Stimulated activated effector memory CD8-positive, alpha-beta T cell treated with anti-CD3 and anti-CD28 coated beads, Interleukin-12 subunit alpha, Interleukin-12 subunit beta, amount 100 ng/mL, for 72 hours (primary cell): ENCODE measurements at regions not wholly inside any gene's neighbourhood (a gene's known extent, or its start where the extent isn't known, plus 50 kb on each side); places are given as distances from the start of the nearest gene placed in this dataset.

Source experiments
- ATAC-seq: fragments of 150-1000 bp; cut with Tn5 transposase; 2 replicates; pipeline ENCODE4 v1.10.0; 2021
- DNase-seq, 2 donors: peaks; one replicate each; pipeline ENCODE4 v3.0.0; 2021 to 2022; ENCODE audit warnings: low spot score in 2 of 2
- H3K27ac Mint-ChIP-seq: one replicate; pipeline ENCODE4 v1.8.0; 2022; ENCODE audit warnings: mild to moderate bottlenecking, mixed read lengths
- H3K36me3 Mint-ChIP-seq: one replicate; pipeline ENCODE4 v1.8.0; 2022; ENCODE audit warnings: mild to moderate bottlenecking, mixed read lengths
- H3K4me1 Mint-ChIP-seq: one replicate; pipeline ENCODE4 v1.8.0; 2022; ENCODE audit warnings: mixed read lengths
- H3K4me3 Mint-ChIP-seq: one replicate; pipeline ENCODE4 v1.8.0; 2022; ENCODE audit warnings: mild to moderate bottlenecking, mixed read lengths
- H3K9me3 Mint-ChIP-seq: one replicate; pipeline ENCODE4 v1.8.0; 2022; ENCODE audit warnings: mixed read lengths

GRCh38 chr4:64503945-64504675 is 94.9 kb upstream of the TECRL start:
- Mint-ChIP-seq H3K36me3 (no peaks in the 10 kb centered on the region), H3K9me3 (peaks cover 26% of the 10 kb centered on the region), H3K4me3 (no peak overlapping the region), H3K4me1 (no peaks in the 10 kb centered on the region), H3K27ac (no peak overlapping the region)
- ATAC-seq, result no peak
- no peak for DNase-seq

GRCh38 chr4:64503416-64503815 is 94.2 kb upstream of the TECRL start:
- Mint-ChIP-seq H3K4me3 (no peak overlapping the region), H3K27ac (no peak overlapping the region), H3K36me3 (no peaks in the 10 kb centered on the region), H3K4me1 (no peaks in the 10 kb centered on the region), H3K9me3 (peaks cover 22% of the 10 kb centered on the region)
- no peak for ATAC-seq
- no peak for DNase-seq

- Mint-ChIP-seq H3K27ac (no peak overlapping the region), H3K36me3 (no peaks in the 10 kb centered on the region), H3K4me3 (no peak overlapping the region), H3K4me1 (no peaks in the 10 kb centered on the region), H3K9me3 (peaks cover 7% of the 10 kb centered on the region)
- ATAC-seq (no peak), DNase-seq (no peak)
Measured at GRCh38 chr4:64497491-64497890, 88.2 kb upstream of the TECRL start.

GRCh38 chr4:64495946-64496345 is 86.7 kb upstream of the TECRL start:
- Mint-ChIP-seq H3K4me1 (no peaks in the 10 kb centered on the region), H3K9me3 (peaks cover 11% of the 10 kb centered on the region), H3K36me3 (no peaks in the 10 kb centered on the region), H3K27ac (no peak overlapping the region), H3K4me3 (no peak overlapping the region)
- ATAC-seq (no peak), DNase-seq (no peak)

- ATAC-seq, result no peak
- Mint-ChIP-seq H3K9me3 (peaks cover 15% of the 10 kb centered on the region), H3K4me3 (no peak overlapping the region), H3K27ac (no peak overlapping the region), H3K4me1 (no peaks in the 10 kb centered on the region), H3K36me3 (no peaks in the 10 kb centered on the region)
- DNase-seq, result no peak
Measured at GRCh38 chr4:64489628-64490027, 80.4 kb upstream of the TECRL start.

- peaks cover 6% of the 10 kb centered on the region for H3K9me3 Mint-ChIP-seq
Measured at GRCh38 chr4:64479338-64479737, 70.1 kb upstream of the TECRL start.

GRCh38 chr4:64477127-64477526 is 67.9 kb upstream of the TECRL start:
- Mint-ChIP-seq H3K27ac (no peak overlapping the region), H3K4me3 (no peak overlapping the region), H3K4me1 (no peaks in the 10 kb centered on the region), H3K9me3 (no peaks in the 10 kb centered on the region), H3K36me3 (no peaks in the 10 kb centered on the region)
- ATAC-seq (no peak), DNase-seq (no peak)

More at GRCh38 chr4:64479338-64479737, 70.1 kb upstream of the TECRL start:
- H3K36me3 Mint-ChIP-seq, result no peaks in the 10 kb centered on the region
- H3K4me3 Mint-ChIP-seq, result no peak overlapping the region
- DNase-seq (no peak), ATAC-seq (no peak)
- H3K4me1 Mint-ChIP-seq, result no peaks in the 10 kb centered on the region
- H3K27ac Mint-ChIP-seq, result no peak overlapping the region

- Mint-ChIP-seq H3K36me3 (no peaks in the 10 kb centered on the region), H3K4me3 (no peak overlapping the region), H3K27ac (no peak overlapping the region), H3K9me3 (no peaks in the 10 kb centered on the region), H3K4me1 (no peaks in the 10 kb centered on the region)
- DNase-seq (no peak), ATAC-seq (no peak)
Measured at GRCh38 chr4:64465263-64465662, 56.0 kb upstream of the TECRL start.

GRCh38 chr4:64464581-64464980 is 55.3 kb upstream of the TECRL start:
- ATAC-seq, result no peak
- H3K27ac Mint-ChIP-seq, result no peak overlapping the region

More at GRCh38 chr4:64464581-64464980, 55.3 kb upstream of the TECRL start:
- Mint-ChIP-seq H3K9me3 (no peaks in the 10 kb centered on the region), H3K4me3 (no peak overlapping the region), H3K4me1 (no peaks in the 10 kb centered on the region), H3K36me3 (no peaks in the 10 kb centered on the region)
- no peak for DNase-seq
